Fibroblast of skin of scalp (primary cell): ENCODE measurements at regions not wholly inside any gene's neighbourhood (a gene's known extent, or its start where the extent isn't known, plus 50 kb on each side); places are given as distances from the start of the nearest gene placed in this dataset.
A peak's percentile ranks its signal among the peaks of the same experiment; 100 is the strongest.

Experiments used
- DNase-seq: peaks from one replicate; pipeline ENCODE4 v3.0.0-alpha.2; 2013

DNA sequence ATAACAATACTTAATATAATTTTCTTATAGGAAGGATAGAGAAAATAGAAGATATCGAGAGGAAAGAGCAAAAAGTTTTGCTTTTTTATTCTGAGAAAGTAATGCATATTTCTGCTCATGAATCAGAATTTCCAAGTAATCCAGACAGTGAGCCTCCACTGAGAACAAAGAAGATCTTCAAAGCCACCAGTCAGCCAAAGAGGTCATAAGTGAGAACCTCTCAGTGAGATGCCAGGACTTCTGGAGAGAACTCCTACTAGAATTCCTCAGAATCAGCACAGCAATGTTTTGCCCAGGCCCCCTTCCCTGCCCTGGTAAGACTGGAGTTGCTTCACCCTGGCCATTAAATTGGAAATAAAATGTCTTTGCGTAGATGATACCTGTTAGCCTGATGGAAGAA is 254.4 kb upstream of the FAT4 start:
- peak; percentile 23 for DNase-seq

DNA sequence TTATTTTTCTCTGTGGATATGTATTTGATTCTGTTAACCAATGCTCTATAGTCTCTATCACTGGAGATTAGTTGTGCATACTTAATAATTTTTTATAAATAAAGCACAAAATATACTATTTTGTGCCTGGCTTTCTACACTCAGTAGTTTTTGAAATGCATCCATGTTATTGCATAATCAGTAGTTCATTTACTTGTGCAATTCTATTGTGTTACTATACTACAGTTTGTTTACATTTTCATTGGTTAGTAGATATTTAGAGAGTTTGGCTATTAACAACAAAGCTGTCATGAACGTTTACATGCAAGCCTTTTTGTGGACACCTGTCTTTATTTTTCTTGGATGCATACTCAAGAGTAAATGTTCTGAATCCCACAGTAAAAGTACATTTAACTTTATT is 265.0 kb upstream of the FAT4 start:
- DNase-seq = no peak

DNA sequence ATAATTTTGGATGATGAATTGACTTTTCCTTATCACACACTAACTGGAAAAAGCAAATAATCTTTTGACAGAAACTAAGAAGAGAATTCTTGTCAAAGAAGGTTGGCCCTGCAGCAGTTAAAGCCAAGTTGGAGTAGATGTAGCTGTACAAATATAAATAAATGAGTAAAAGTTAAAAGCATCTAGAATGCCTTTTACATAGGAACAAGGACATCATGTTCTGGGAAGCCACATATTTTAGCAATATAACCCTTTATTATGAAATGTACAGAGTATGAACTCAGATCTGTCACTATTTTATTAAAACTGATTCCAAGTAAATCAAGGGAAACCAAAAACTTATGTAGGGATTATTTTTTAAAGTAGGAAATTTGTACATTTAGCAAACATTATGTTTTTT is 269.4 kb upstream of the FAT4 start:
- no peak for DNase-seq

- no peak for DNase-seq
Observed at GRCh38 chr4:125044886-125045285, 269.9 kb upstream of the FAT4 start.

DNA sequence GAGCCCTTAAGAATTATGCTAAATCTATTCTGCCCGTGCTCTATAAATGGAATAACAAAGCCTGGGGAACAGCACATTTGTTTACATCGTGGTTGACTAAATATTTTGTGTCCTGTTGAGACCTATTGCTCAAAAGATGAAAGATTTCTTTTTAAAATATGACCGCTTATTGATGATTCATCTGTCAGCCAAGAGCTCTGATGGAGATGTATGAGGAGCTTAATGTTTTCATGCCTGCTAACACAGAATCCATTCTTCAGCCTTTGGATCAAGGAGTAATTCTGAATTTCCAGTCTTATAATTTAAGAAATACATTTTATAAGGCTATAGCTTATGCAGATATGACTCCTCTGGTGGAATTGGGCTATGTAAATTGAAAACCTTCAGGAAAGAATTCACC is 271.3 kb upstream of the FAT4 start:
- peak; percentile 5 for DNase-seq

DNA sequence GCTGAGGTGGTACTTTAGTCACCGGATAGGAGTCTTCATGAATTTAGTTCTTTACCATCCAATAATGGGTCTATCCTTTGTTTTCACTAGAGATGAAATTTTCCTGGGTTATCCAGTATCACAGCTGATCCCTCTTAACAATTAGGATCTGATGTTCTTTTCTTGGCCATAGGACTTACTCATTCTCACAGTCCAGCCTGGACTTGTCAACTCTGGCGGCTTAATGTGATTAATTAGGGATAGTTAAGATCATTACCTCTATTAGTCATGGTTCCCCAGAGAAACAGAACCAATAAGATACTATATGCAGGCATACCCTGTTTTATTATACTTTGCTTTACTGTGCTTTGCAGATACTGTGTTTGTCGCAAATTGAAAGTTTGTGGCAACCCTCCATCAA is 272.7 kb upstream of the FAT4 start:
- DNase-seq = no peak

DNA sequence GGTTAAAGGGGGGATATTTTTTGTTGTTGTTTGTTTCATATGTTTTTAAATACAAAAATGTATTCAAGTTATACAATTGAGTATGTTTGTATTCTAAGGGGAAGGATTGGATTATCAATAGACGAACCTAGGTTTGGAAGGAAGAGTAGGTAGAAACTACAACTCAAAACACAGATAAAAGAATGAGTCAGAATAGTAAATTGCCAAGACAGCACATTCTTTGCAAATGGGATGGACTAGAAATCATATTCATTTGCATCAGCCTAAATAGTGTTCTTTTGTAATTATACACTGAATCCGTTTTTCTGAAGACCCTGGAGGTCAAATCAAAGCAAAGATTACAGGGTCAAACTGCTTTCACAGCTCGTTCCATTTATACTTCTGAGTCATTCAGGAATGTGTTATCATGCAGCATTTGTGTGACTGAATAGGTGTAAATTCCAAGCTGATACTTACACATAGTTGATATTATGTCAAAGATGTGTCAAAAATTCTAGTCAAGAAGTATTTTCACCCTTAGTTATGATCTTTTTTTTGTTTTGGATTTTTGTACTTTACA is 273.3 kb upstream of the FAT4 start:
- DNase-seq = no peak

GRCh38 chr4:125039550-125039949 is 275.2 kb upstream of the FAT4 start:
- DNase-seq = no peak

GRCh38 chr4:125022855-125023501 is 291.8 kb upstream of the FAT4 start:
- DNase-seq = no peak

DNA sequence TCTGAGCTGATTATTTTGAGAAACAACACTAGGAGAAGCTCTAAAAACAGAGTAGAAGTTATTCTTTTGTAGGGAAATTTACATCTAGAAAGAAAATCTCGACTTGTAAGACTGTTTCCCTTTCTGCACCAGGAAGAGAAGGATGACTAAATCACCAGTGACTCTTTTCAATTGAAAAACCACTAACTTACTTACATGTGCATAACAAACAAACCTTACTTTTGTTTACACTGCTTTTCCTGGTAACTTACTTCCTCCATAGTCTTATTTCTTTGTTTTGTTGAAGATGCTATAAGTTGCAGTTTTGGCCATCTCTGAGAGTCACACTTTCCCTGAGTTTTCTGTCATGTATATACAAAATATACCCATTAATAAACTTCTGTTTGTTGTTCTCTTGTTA is 293.6 kb upstream of the FAT4 start:
- DNase-seq = no peak

GRCh38 chr4:125020089-125021034 is 294.4 kb upstream of the FAT4 start:
- no peak for DNase-seq

GRCh38 chr4:125016892-125017299 is 297.9 kb upstream of the FAT4 start:
- no peak for DNase-seq

DNA sequence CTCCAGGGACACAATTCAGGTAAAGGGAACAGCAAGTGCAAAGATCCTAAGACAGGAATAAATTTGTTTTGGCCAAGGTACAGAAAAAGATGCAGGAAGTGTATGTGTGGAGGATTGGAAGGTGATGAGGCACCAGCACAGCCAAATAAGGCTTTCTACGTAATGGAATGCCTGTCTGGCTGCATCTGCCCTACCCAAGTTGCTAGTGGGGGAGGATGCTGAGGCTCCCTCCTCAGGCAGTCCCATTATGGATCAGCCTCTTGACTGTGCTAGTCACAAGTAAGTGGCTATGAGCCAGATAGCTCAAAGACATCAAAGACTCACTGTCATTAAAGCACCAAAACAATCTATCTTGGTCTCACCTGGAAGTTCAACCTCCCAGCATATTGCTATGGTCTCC is 300.9 kb upstream of the FAT4 start:
- peak; percentile 35 for DNase-seq

GRCh38 chr4:125011646-125012045 is 299.1 kb upstream of the ANKRD50 start:
- DNase-seq = peak; percentile 1

- DNase-seq = no peak
Observed at GRCh38 chr4:125010796-125011503, 298.4 kb upstream of the ANKRD50 start.

DNA sequence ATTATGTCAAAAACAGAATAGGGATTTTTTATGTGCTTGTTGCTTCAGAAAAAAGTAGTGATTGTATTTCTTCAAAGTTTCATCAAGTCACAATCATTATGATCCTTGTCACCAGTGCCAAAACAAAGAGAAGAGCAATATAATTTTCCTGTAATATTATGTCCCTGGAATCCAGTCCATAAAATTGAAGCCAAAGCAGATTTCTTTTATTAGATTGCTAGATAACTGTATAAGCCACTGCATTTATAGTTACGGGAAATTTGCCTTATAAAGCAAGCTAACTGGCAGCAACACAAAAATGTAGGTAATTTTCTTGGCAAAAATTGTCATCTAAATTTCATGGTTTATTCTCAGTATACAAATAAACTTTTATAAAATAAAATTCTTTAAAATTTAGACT is 296.1 kb upstream of the ANKRD50 start:
- no peak for DNase-seq

GRCh38 chr4:125004676-125005075 is 292.1 kb upstream of the ANKRD50 start:
- DNase-seq = no peak

- DNase-seq = no peak
Observed at GRCh38 chr4:125003840-125004239, 291.3 kb upstream of the ANKRD50 start.

- DNase-seq = no peak
Observed at GRCh38 chr4:124997991-124998390, 285.5 kb upstream of the ANKRD50 start.

DNA sequence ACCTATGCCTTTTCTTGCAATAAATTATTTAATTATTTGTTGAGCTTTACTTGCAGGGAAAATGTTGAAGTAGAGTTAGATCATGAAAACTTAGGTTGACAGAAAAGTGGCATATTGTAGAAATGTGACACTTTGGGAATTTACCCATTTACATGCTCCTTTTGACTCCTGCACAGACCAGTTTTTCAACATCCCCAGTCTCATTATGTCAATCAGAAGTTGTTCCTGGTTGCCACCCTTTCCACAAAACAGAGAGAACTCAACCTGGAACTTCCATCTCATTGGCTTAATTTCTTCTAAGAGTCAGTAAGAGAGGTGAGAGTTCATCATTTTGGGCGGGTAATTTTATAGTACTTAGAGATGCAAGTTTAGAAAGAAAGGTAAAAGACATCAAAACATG is 284.6 kb upstream of the ANKRD50 start:
- no peak for DNase-seq

- no peak for DNase-seq
Observed at GRCh38 chr4:124993838-124994237, 281.3 kb upstream of the ANKRD50 start.

DNA sequence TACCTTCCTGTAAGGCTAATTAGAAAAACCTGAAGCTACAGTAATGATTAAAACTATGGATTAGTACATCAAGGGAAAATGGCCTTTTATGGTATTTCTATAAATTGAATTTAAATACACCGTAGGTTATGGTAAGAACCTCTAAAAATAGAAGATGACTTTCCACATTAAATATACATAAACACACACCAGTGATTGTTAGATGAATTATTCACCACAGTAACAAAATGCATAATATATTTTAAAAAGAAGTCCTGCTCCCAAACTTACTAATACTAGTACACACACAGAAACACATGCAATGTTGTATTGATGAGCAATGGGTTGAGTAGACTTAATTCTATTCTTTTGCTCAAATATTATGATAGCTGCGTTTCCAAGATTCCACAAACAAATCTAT is 277.9 kb upstream of the ANKRD50 start:
- no peak for DNase-seq

- peak; percentile 24 for DNase-seq
Observed at GRCh38 chr4:124980276-124980752, 267.8 kb upstream of the ANKRD50 start.
